Activated CD4-positive, alpha-beta T cell treated with anti-CD3 and anti-CD28 coated beads, Interleukin-2, amount 10 ng/mL, durations not matched to agents 24 days and 14 days (primary cell): ENCODE measurements at regions not wholly inside any gene's neighbourhood (a gene's known extent, or its start where the extent isn't known, plus 50 kb on each side); places are given as distances from the start of the nearest gene placed in this dataset.
"Not testable (repeated sequence)": the region's sequence is repeated elsewhere in the genome, so short reads cannot be mapped to it uniquely, and the experiment has no call there.

Experiments
- DNase-seq: peaks from one replicate; pipeline ENCODE4 v3.0.0; 2022
- H3K27ac Mint-ChIP-seq: one replicate; pipeline ENCODE4 v1.8.0; 2022; ENCODE audit warnings: mild to moderate bottlenecking, mixed read lengths
- H3K27me3 Mint-ChIP-seq: one replicate; pipeline ENCODE4 v1.8.0; 2022; ENCODE audit warnings: mixed read lengths
- H3K36me3 Mint-ChIP-seq: one replicate; pipeline ENCODE4 v1.8.0; 2022; ENCODE audit warnings: low read depth, mild to moderate bottlenecking, mixed read lengths
- H3K4me1 Mint-ChIP-seq: one replicate; pipeline ENCODE4 v1.8.0; 2021; ENCODE audit warnings: mixed read lengths
- H3K4me3 Mint-ChIP-seq: one replicate; pipeline ENCODE4 v1.8.0; 2022; ENCODE audit warnings: mild to moderate bottlenecking, moderate library complexity, mixed read lengths
- H3K9me3 Mint-ChIP-seq: one replicate; pipeline ENCODE4 v1.8.0; 2021; ENCODE audit warnings: mixed read lengths
- intact Hi-C: fragments of 100-400 bp; cut with micrococcal nuclease; formaldehyde crosslinking; loops from one replicate; pipeline ENCODE4 v1.15.1; 2023

- Mint-ChIP-seq H3K27ac (no peak overlapping the region), H3K9me3 (peaks cover 3% of the 10 kb centered on the region), H3K4me3 (no peak overlapping the region), H3K27me3 (no peaks in the 10 kb centered on the region), H3K4me1 (no peaks in the 10 kb centered on the region), H3K36me3 (no peaks in the 10 kb centered on the region)
- intact Hi-C loops = no loop called here
- no peak for DNase-seq
Observed at GRCh38 chr6:66538551-66539135, 831.6 kb upstream of the EYS start.

- Mint-ChIP-seq H3K36me3 (no peaks in the 10 kb centered on the region), H3K4me1 (no peaks in the 10 kb centered on the region), H3K27ac (no peak overlapping the region), H3K4me3 (no peak overlapping the region), H3K27me3 (no peaks in the 10 kb centered on the region), H3K9me3 (no peaks in the 10 kb centered on the region)
- no peak for DNase-seq
- intact Hi-C loops = no loop called here
Observed at GRCh38 chr6:66533921-66534404, 826.9 kb upstream of the EYS start.

DNA sequence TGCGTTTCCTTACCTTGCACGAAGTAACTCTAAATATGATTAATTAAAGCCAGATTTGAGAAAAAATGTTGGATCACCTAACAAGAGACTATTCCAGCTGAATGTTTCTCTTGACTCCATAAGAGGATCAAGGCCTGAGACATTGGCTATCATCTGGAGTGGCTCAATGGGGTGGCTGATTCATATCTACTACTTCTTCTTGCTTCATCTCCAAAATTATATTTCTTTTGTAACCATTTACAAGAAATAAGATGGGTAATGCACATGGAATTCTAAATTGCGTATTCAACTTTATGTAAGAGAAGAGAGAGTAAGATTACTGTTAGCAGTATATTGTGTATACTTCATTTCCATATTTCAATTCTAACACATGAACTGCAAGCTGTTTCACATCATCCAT lies 819.0 kb upstream of the EYS start:
- DNase-seq = no peak
- H3K9me3 Mint-ChIP-seq = no peaks in the 10 kb centered on the region
- H3K36me3 Mint-ChIP-seq = no peaks in the 10 kb centered on the region
- no peaks in the 10 kb centered on the region for H3K4me1 Mint-ChIP-seq
- no peaks in the 10 kb centered on the region for H3K27me3 Mint-ChIP-seq
- no peak overlapping the region for H3K4me3 Mint-ChIP-seq
- intact Hi-C loops = no loop called here
- no peak overlapping the region for H3K27ac Mint-ChIP-seq

DNA sequence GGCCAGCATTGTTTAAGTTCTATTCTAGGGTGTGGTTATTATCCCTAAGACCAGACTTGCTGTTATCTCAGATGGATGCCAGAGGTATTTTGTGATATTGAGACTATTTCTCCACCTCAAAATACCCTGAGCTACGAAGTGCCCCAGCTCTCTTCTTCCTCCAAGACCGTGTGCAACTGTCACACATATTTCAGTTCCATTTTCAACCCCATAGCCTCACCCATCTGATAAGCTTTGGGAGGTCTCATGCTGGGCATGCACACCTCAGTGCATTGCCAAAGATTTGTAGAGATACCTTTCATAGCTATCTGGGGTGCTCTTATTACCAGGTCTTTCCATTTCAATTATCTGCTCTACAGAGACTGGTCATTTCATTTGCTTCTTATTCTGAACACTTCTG lies 815.8 kb upstream of the EYS start:
- H3K4me1 Mint-ChIP-seq = no peaks in the 10 kb centered on the region
- no peaks in the 10 kb centered on the region for H3K36me3 Mint-ChIP-seq
- H3K4me3 Mint-ChIP-seq = no peak overlapping the region
- DNase-seq = no peak
- intact Hi-C loops = no loop called here
- no peaks in the 10 kb centered on the region for H3K9me3 Mint-ChIP-seq
- H3K27ac Mint-ChIP-seq = no peak overlapping the region
- H3K27me3 Mint-ChIP-seq = no peaks in the 10 kb centered on the region

GRCh38 chr6:66516377-66516776 lies 809.4 kb upstream of the EYS start:
- intact Hi-C loops = no loop called here
- DNase-seq = no peak
- Mint-ChIP-seq H3K36me3 (no peaks in the 10 kb centered on the region), H3K27ac (no peak overlapping the region), H3K27me3 (no peaks in the 10 kb centered on the region), H3K4me3 (no peak overlapping the region), H3K9me3 (peaks cover 6% of the 10 kb centered on the region), H3K4me1 (no peaks in the 10 kb centered on the region)

DNA sequence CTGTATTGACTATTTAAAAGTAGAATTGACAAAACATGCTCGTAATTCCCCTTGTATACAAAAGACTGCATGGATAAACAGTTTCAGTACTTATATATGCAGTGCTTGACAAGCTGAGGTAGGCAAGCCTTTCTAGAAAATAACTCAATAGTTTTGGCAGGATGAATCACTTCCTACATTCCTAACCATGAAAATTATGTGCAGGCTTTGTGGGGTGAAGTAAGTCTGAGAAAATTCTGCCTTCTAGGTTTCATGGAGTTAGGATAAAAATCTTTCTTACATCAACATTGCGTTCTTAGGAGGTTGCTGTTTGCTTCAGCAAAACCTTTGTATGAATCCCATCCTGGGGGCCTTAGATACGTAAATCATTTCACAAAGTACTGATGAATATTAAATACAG lies 801.4 kb upstream of the EYS start:
- peaks cover 12% of the 10 kb centered on the region for H3K9me3 Mint-ChIP-seq
- H3K36me3 Mint-ChIP-seq = no peaks in the 10 kb centered on the region
- DNase-seq = no peak
- intact Hi-C loops = no loop called here
- no peak overlapping the region for H3K4me3 Mint-ChIP-seq
- H3K4me1 Mint-ChIP-seq = no peaks in the 10 kb centered on the region
- H3K27ac Mint-ChIP-seq = no peak overlapping the region
- H3K27me3 Mint-ChIP-seq = no peaks in the 10 kb centered on the region

- no peaks in the 10 kb centered on the region for H3K4me1 Mint-ChIP-seq
Observed at GRCh38 chr6:66499851-66500250, 792.8 kb upstream of the EYS start.

DNA sequence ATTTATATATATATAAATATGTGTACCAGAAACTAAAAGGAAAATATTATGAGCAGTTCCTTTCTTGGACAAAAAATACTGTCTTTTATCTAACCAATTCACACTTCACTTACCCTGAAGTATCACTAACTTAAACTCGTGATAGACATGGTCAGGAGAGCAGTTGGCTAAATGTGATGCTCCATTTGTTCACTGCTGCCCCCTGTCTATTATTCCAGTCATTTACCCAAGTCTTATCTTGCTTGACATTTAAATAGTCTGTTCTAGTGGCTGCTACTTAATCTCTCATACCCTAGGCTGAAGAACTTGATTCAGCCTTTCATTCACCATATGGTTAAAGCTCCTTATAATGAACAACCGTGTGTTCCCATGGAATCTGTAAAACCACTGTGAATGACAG lies 789.6 kb upstream of the EYS start:
- H3K27ac Mint-ChIP-seq = no peak overlapping the region
- H3K4me1 Mint-ChIP-seq = no peaks in the 10 kb centered on the region
- no peaks in the 10 kb centered on the region for H3K36me3 Mint-ChIP-seq
- H3K27me3 Mint-ChIP-seq = no peaks in the 10 kb centered on the region
- intact Hi-C loops = no loop called here
- peaks cover 6% of the 10 kb centered on the region for H3K9me3 Mint-ChIP-seq
- DNase-seq = no peak
- no peak overlapping the region for H3K4me3 Mint-ChIP-seq

More at GRCh38 chr6:66499851-66500250, 792.8 kb upstream of the EYS start:
- Mint-ChIP-seq H3K4me3 (no peak overlapping the region), H3K36me3 (no peaks in the 10 kb centered on the region), H3K9me3 (no peaks in the 10 kb centered on the region), H3K27me3 (no peaks in the 10 kb centered on the region), H3K27ac (no peak overlapping the region)
- intact Hi-C loops = no loop called here
- no peak for DNase-seq

DNA sequence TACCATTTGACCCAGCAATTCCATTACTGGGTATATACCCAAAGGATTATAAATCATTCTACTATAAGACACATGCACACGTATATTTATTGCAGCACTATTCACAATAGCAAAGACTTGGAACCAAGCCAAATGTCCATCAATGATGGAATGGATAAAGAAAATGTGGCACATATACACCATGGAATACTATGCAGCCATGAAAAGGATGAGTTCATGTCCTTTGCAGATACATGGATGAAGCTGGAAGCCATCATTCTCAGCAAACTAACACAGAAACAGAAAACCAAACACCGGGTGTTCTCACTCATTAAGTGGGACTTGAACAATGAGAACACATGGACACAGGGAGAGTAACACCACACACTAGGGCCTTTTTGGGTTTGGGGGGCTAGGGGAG lies 787.6 kb upstream of the EYS start:
- H3K36me3 Mint-ChIP-seq, H3K27me3 Mint-ChIP-seq, H3K9me3 Mint-ChIP-seq, intact Hi-C loops, DNase-seq, H3K4me1 Mint-ChIP-seq, H3K4me3 Mint-ChIP-seq, H3K27ac Mint-ChIP-seq: not testable (repeated sequence)

DNA sequence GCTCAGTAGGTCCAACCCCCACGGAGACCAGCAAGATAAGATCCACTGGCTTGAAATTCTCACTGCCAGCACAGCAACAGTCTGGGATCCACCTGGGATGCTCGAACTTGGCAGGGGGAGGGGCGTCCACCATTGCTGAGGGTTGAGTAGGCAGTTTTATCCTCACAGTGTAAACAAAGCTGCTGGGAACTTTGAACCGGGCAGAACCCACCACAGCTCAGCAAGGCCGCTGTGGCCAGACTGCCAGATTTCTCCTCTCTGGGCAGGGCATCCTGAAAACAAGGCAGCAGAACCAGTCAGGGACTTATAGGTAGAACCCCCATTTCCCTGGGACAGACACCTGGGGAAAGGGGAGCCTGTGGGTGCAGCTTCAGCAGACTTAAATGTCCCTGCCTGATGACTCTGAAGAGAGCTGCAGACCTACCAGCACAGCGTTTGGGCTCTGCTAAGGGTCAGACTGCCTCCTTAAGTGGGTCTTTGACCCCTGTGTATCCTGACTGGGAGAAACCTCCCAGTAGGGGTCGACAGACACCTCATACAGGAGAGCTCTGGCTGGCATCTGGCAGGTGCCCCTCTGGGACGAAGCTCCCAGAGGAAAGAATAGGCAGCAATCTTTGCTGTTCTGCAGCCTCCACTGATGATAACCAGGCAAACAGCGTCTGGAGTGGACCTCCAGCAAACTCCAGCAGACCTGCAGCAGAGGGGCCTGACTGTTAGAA lies 782.4 kb upstream of the EYS start:
- no peak for DNase-seq
- Mint-ChIP-seq H3K27ac (no peak overlapping the region), H3K27me3 (no peaks in the 10 kb centered on the region), H3K4me1 (no peaks in the 10 kb centered on the region), H3K9me3 (peaks cover 8% of the 10 kb centered on the region), H3K36me3 (no peaks in the 10 kb centered on the region), H3K4me3 (no peak overlapping the region)
- intact Hi-C loops = no loop called here

GRCh38 chr6:66481216-66481615 lies 774.2 kb upstream of the EYS start:
- intact Hi-C loops = no loop called here
- Mint-ChIP-seq H3K4me1 (no peaks in the 10 kb centered on the region), H3K9me3 (peaks cover 4% of the 10 kb centered on the region), H3K27me3 (no peaks in the 10 kb centered on the region), H3K36me3 (no peaks in the 10 kb centered on the region), H3K4me3 (no peak overlapping the region), H3K27ac (no peak overlapping the region)
- no peak for DNase-seq

- Mint-ChIP-seq H3K4me1 (no peaks in the 10 kb centered on the region), H3K36me3 (no peaks in the 10 kb centered on the region), H3K4me3 (no peak overlapping the region), H3K27me3 (no peaks in the 10 kb centered on the region), H3K27ac (no peak overlapping the region), H3K9me3 (peaks cover 4% of the 10 kb centered on the region)
- intact Hi-C loops = no loop called here
- no peak for DNase-seq
Observed at GRCh38 chr6:66478705-66479104, 771.7 kb upstream of the EYS start.

- Mint-ChIP-seq H3K4me1 (no peaks in the 10 kb centered on the region), H3K36me3 (no peaks in the 10 kb centered on the region), H3K9me3 (no peaks in the 10 kb centered on the region), H3K4me3 (no peak overlapping the region), H3K27me3 (no peaks in the 10 kb centered on the region), H3K27ac (no peak overlapping the region)
- intact Hi-C loops = no loop called here
- no peak for DNase-seq
Observed at GRCh38 chr6:66435321-66435720, 728.3 kb upstream of the EYS start.

GRCh38 chr6:66429210-66429609 lies 722.2 kb upstream of the EYS start:
- Mint-ChIP-seq H3K36me3 (no peaks in the 10 kb centered on the region), H3K4me3 (no peak overlapping the region), H3K9me3 (peaks cover 6% of the 10 kb centered on the region), H3K4me1 (no peaks in the 10 kb centered on the region), H3K27me3 (no peaks in the 10 kb centered on the region), H3K27ac (no peak overlapping the region)
- DNase-seq = no peak
- intact Hi-C loops = no loop called here

- no peaks in the 10 kb centered on the region for H3K36me3 Mint-ChIP-seq
- no peak for DNase-seq
- no peak overlapping the region for H3K27ac Mint-ChIP-seq
- H3K4me1 Mint-ChIP-seq = no peaks in the 10 kb centered on the region
- no peaks in the 10 kb centered on the region for H3K27me3 Mint-ChIP-seq
- H3K9me3 Mint-ChIP-seq = peaks cover 6% of the 10 kb centered on the region
- intact Hi-C loops = no loop called here
- H3K4me3 Mint-ChIP-seq = no peak overlapping the region
Observed at GRCh38 chr6:66423047-66423446, 716.0 kb upstream of the EYS start.
